Type B pancreatic cell (in vitro differentiated cells): ENCODE measurements at regions not wholly inside any gene's neighbourhood (a gene's known extent, or its start where the extent isn't known, plus 50 kb on each side); places are given as distances from the start of the nearest gene placed in this dataset.
"Not testable (repeated sequence)": the region's sequence is repeated elsewhere in the genome, so short reads cannot be mapped to it uniquely, and the experiment has no call there.

Experiments
- DNase-seq: peaks from one replicate; pipeline ENCODE4 v3.0.0; 2021; ENCODE audit warnings: mixed read lengths; ENCODE audit not compliant: unreplicated experiment; ENCODE audit errors: extremely low spot score
- H3K27ac Mint-ChIP-seq: 2 replicates; pipeline ENCODE4 v1.8.0; 2021; ENCODE audit warnings: mild to moderate bottlenecking, mixed read lengths
- H3K27me3 Mint-ChIP-seq: 2 replicates; pipeline ENCODE4 v1.8.0; 2021; ENCODE audit warnings: mixed read lengths
- H3K36me3 Mint-ChIP-seq: 2 replicates; pipeline ENCODE4 v1.8.0; 2021; ENCODE audit warnings: mixed read lengths
- H3K4me1 Mint-ChIP-seq: one replicate; pipeline ENCODE4 v1.8.0; 2021; ENCODE audit warnings: mixed read lengths; ENCODE audit not compliant: unreplicated experiment
- H3K4me3 Mint-ChIP-seq: 2 replicates; pipeline ENCODE4 v1.8.0; 2021; ENCODE audit warnings: mild to moderate bottlenecking, mixed read lengths
- H3K9me3 Mint-ChIP-seq: 2 replicates; pipeline ENCODE4 v1.8.0; 2021; ENCODE audit warnings: mixed read lengths
- CTCF ChIP-seq: fragments of 200-600 bp; sonication (generic); conservative IDR thresholded peaks from 2 replicates; pipeline ENCODE4 v1.5.0; 2021; ENCODE audit warnings: antibody characterized with exemption, mild to moderate bottlenecking

GRCh38 chr13:64505336-64505910, 2724.7 kb downstream of the PCDH9 start:
- Mint-ChIP-seq H3K27ac (no peak overlapping the region), H3K4me1 (no peaks in the 10 kb centered on the region), H3K36me3 (no peaks in the 10 kb centered on the region), H3K27me3 (no peaks in the 10 kb centered on the region), H3K9me3 (peaks cover 5% of the 10 kb centered on the region), H3K4me3 (no peak overlapping the region)
- DNase-seq = no peak
- TF ChIP-seq CTCF = no peak

GRCh38 chr13:64488731-64489130, 2741.4 kb downstream of the PCDH9 start:
- Mint-ChIP-seq H3K27me3 (no peaks in the 10 kb centered on the region), H3K9me3 (no peaks in the 10 kb centered on the region), H3K4me3 (no peak overlapping the region), H3K4me1 (no peaks in the 10 kb centered on the region), H3K27ac (no peak overlapping the region), H3K36me3 (no peaks in the 10 kb centered on the region)
- DNase-seq = no peak
- no peak for TF ChIP-seq CTCF

- H3K27me3 Mint-ChIP-seq = no peaks in the 10 kb centered on the region
- H3K4me1 Mint-ChIP-seq = peaks cover 5% of the 10 kb centered on the region
- H3K9me3 Mint-ChIP-seq = no peaks in the 10 kb centered on the region
- DNase-seq = no peak
- no peak overlapping the region for H3K4me3 Mint-ChIP-seq
- no peaks in the 10 kb centered on the region for H3K36me3 Mint-ChIP-seq
- no peak for TF ChIP-seq CTCF
- H3K27ac Mint-ChIP-seq = no peak overlapping the region
Measured at GRCh38 chr13:64482373-64482772, 2747.8 kb downstream of the PCDH9 start.

GRCh38 chr13:64480672-64481071, 2749.5 kb downstream of the PCDH9 start:
- H3K9me3 Mint-ChIP-seq = no peaks in the 10 kb centered on the region
- H3K27me3 Mint-ChIP-seq = no peaks in the 10 kb centered on the region
- H3K36me3 Mint-ChIP-seq = no peaks in the 10 kb centered on the region
- H3K4me3 Mint-ChIP-seq = no peak overlapping the region
- no peak for DNase-seq
- TF ChIP-seq CTCF = no peak
- no peak overlapping the region for H3K27ac Mint-ChIP-seq
- H3K4me1 Mint-ChIP-seq = peaks cover 5% of the 10 kb centered on the region

GRCh38 chr13:64480211-64480610, 2749.9 kb downstream of the PCDH9 start:
- Mint-ChIP-seq H3K27ac (no peak overlapping the region), H3K36me3 (no peaks in the 10 kb centered on the region), H3K4me1 (peaks cover 5% of the 10 kb centered on the region), H3K4me3 (no peak overlapping the region), H3K27me3 (no peaks in the 10 kb centered on the region), H3K9me3 (no peaks in the 10 kb centered on the region)
- no peak for TF ChIP-seq CTCF
- DNase-seq = no peak

GRCh38 chr13:64477146-64477545, 2753.0 kb downstream of the PCDH9 start:
- Mint-ChIP-seq H3K4me1 (peaks cover 5% of the 10 kb centered on the region), H3K4me3 (no peak overlapping the region), H3K36me3 (no peaks in the 10 kb centered on the region), H3K27me3 (no peaks in the 10 kb centered on the region), H3K27ac (no peak overlapping the region), H3K9me3 (no peaks in the 10 kb centered on the region)
- no peak for DNase-seq
- TF ChIP-seq CTCF = no peak

GRCh38 chr13:64476041-64476568, 2754.0 kb downstream of the PCDH9 start:
- not testable (repeated sequence) for H3K27ac Mint-ChIP-seq, H3K36me3 Mint-ChIP-seq, H3K9me3 Mint-ChIP-seq, H3K27me3 Mint-ChIP-seq, H3K4me1 Mint-ChIP-seq, DNase-seq, H3K4me3 Mint-ChIP-seq
